ENCODE measurements at regions not wholly inside any gene's neighbourhood (a gene's known extent, or its start where the extent isn't known, plus 50 kb on each side); places are given as distances from the start of the nearest gene placed in this dataset.

DNA sequence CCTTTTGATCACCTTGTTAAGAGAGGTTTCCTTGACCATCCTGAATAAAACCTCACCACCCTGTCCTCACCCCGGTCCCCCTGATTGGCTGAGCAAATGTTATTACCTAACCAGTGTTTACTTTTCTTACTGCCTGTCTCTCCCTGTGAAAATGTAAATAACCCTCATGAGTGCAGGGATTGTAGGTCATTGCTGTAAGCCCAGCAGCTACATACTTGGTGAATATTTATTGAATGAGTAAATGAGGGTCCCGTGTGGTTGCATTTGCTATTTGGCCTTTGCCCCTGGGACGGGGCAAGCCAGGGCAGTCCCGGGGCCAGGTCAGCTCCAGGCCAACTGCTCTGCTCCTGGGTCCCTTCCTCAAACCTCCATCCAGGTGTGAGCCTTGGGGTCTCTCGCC is 55.5 kb upstream of the CLCN4 start (continued):
- TF ChIP-seq GFI1 (CRISPR knock-in tag; IDR thresholded peaks at IDR 0.05; ENCODE audit: borderline replicate concordance) (peak; percentile 91), BCL6 (CRISPR knock-in tag; IDR thresholded peaks at IDR 0.05) (peak; percentile 81), ARNTL (CRISPR knock-in tag; IDR thresholded peaks at IDR 0.05) (peak; percentile 90), ELF1 (CRISPR knock-in tag; IDR thresholded peaks at IDR 0.05) (no peak; the same call in 1 of the 2 replicates), ZNF761 (CRISPR knock-in tag; conservative IDR thresholded peaks at IDR 0.05) (no peak), ZNF879 (CRISPR knock-in tag; IDR thresholded peaks at IDR 0.05) (no peak), POLR2AphosphoS5 (IDR thresholded peaks at IDR 0.05; ENCODE audit: low read depth, low read length) (no peak), ZNF780A (CRISPR knock-in tag; IDR thresholded peaks at IDR 0.05) (no peak), ARID2 (CRISPR knock-in tag; IDR thresholded peaks at IDR 0.05; ENCODE audit: borderline replicate concordance) (no peak), ZNF264 (CRISPR knock-in tag; IDR thresholded peaks at IDR 0.05) (0 out of 2 replicates have a peak, but pooled peaks have one; percentile 44), SP5 (CRISPR knock-in tag; IDR thresholded peaks at IDR 0.05; ENCODE audit: borderline replicate concordance, low read depth) (0 out of 2 replicates have a peak, but pooled peaks have one; percentile 17), GTF2F1 (IDR thresholded peaks at IDR 0.05; ENCODE audit: low read length) (no peak)
- TF ChIP-seq, protein P1, sequence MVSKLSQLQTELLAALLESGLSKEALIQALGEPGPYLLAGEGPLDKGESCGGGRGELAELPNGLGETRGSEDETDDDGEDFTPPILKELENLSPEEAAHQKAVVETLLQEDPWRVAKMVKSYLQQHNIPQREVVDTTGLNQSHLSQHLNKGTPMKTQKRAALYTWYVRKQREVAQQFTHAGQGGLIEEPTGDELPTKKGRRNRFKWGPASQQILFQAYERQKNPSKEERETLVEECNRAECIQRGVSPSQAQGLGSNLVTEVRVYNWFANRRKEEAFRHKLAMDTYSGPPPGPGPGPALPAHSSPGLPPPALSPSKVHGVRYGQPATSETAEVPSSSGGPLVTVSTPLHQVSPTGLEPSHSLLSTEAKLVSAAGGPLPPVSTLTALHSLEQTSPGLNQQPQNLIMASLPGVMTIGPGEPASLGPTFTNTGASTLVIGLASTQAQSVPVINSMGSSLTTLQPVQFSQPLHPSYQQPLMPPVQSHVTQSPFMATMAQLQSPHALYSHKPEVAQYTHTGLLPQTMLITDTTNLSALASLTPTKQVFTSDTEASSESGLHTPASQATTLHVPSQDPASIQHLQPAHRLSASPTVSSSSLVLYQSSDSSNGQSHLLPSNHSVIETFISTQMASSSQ (IDR thresholded peaks at IDR 0.05; ENCODE audit: low read depth), result 0 out of 2 replicates have a peak, but pooled peaks have one; percentile 42
- TF ChIP-seq, protein P1 (CRISPR knock-in tag; IDR thresholded peaks at IDR 0.05; ENCODE audit: borderline replicate concordance), result peak; percentile 75; the same call in 1 of the 2 replicates
- TF ChIP-seq, protein P2, sequence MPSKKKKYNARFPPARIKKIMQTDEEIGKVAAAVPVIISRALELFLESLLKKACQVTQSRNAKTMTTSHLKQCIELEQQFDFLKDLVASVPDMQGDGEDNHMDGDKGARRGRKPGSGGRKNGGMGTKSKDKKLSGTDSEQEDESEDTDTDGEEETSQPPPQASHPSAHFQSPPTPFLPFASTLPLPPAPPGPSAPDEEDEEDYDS (CRISPR knock-in tag; IDR thresholded peaks at IDR 0.05), result no peak
- TF ChIP-seq, protein P3, sequence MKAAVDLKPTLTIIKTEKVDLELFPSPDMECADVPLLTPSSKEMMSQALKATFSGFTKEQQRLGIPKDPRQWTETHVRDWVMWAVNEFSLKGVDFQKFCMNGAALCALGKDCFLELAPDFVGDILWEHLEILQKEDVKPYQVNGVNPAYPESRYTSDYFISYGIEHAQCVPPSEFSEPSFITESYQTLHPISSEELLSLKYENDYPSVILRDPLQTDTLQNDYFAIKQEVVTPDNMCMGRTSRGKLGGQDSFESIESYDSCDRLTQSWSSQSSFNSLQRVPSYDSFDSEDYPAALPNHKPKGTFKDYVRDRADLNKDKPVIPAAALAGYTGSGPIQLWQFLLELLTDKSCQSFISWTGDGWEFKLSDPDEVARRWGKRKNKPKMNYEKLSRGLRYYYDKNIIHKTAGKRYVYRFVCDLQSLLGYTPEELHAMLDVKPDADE (CRISPR knock-in tag; IDR thresholded peaks at IDR 0.05), result no peak
- TF ChIP-seq, protein P4, sequence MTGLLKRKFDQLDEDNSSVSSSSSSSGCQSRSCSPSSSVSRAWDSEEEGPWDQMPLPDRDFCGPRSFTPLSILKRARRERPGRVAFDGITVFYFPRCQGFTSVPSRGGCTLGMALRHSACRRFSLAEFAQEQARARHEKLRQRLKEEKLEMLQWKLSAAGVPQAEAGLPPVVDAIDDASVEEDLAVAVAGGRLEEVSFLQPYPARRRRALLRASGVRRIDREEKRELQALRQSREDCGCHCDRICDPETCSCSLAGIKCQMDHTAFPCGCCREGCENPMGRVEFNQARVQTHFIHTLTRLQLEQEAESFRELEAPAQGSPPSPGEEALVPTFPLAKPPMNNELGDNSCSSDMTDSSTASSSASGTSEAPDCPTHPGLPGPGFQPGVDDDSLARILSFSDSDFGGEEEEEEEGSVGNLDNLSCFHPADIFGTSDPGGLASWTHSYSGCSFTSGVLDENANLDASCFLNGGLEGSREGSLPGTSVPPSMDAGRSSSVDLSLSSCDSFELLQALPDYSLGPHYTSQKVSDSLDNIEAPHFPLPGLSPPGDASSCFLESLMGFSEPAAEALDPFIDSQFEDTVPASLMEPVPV (CRISPR knock-in tag; IDR thresholded peaks at IDR 0.05), result no peak
- TF ChIP-seq, protein P5, sequence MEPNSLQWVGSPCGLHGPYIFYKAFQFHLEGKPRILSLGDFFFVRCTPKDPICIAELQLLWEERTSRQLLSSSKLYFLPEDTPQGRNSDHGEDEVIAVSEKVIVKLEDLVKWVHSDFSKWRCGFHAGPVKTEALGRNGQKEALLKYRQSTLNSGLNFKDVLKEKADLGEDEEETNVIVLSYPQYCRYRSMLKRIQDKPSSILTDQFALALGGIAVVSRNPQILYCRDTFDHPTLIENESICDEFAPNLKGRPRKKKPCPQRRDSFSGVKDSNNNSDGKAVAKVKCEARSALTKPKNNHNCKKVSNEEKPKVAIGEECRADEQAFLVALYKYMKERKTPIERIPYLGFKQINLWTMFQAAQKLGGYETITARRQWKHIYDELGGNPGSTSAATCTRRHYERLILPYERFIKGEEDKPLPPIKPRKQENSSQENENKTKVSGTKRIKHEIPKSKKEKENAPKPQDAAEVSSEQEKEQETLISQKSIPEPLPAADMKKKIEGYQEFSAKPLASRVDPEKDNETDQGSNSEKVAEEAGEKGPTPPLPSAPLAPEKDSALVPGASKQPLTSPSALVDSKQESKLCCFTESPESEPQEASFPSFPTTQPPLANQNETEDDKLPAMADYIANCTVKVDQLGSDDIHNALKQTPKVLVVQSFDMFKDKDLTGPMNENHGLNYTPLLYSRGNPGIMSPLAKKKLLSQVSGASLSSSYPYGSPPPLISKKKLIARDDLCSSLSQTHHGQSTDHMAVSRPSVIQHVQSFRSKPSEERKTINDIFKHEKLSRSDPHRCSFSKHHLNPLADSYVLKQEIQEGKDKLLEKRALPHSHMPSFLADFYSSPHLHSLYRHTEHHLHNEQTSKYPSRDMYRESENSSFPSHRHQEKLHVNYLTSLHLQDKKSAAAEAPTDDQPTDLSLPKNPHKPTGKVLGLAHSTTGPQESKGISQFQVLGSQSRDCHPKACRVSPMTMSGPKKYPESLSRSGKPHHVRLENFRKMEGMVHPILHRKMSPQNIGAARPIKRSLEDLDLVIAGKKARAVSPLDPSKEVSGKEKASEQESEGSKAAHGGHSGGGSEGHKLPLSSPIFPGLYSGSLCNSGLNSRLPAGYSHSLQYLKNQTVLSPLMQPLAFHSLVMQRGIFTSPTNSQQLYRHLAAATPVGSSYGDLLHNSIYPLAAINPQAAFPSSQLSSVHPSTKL (CRISPR knock-in tag; IDR thresholded peaks at IDR 0.05), result peak; percentile 88
